GM23338 (cell line): ENCODE measurements at regions not wholly inside any gene's neighbourhood (a gene's known extent, or its start where the extent isn't known, plus 50 kb on each side); places are given as distances from the start of the nearest gene placed in this dataset.

ENCODE experiments used
- ATAC-seq: fragments of 200-7000 bp; cut with Tn5 transposase; 3 replicates; pipeline ENCODE4 v1.9.1; 2020
- DNase-seq: peaks from one replicate; pipeline ENCODE4 v3.0.0-alpha.2; 2015; ENCODE audit warnings: low spot score
- H2AFZ ChIP-seq: fragments of 200-600 bp; sonication (generic); 2 replicates; pipeline ENCODE4 v1.8.0; 2016; ENCODE audit warnings: antibody characterized with exemption, mild to moderate bottlenecking, moderate library complexity
- H3F3A ChIP-seq: fragments of 200-600 bp; sonication (generic); replicated peaks from 2 replicates; pipeline ENCODE4 v1.8.0; 2017; ENCODE audit warnings: antibody characterized with exemption, mixed run types, low read depth
- H3K27ac ChIP-seq: fragments of 200-600 bp; sonication (generic); 2 replicates; pipeline ENCODE4 v1.6.1; 2016; ENCODE audit warnings: low read depth
- H3K27me3 ChIP-seq: fragments of 200-600 bp; sonication (generic); 2 replicates; pipeline ENCODE4 v1.8.0; 2016; ENCODE audit warnings: mild to moderate bottlenecking, mixed run types, moderate library complexity; ENCODE audit not compliant: insufficient read depth
- H3K36me3 ChIP-seq: fragments of 200-600 bp; sonication (generic); 2 replicates; pipeline ENCODE4 v1.8.0; 2016; ENCODE audit warnings: mild to moderate bottlenecking; ENCODE audit not compliant: insufficient read depth
- H3K4me1 ChIP-seq: fragments of 200-600 bp; sonication (generic); 2 replicates; pipeline ENCODE4 v1.8.0; 2016; ENCODE audit warnings: mild to moderate bottlenecking, moderate library complexity; ENCODE audit not compliant: insufficient read depth
- H3K4me2 ChIP-seq: fragments of 200-600 bp; sonication (generic); 2 replicates; pipeline ENCODE4 v1.7.1; 2017; ENCODE audit warnings: mixed run types
- H3K4me3 ChIP-seq: fragments of 200-600 bp; sonication (generic); 2 replicates; pipeline ENCODE4 v1.6.1; 2016; ENCODE audit warnings: mixed run types
- H3K79me2 ChIP-seq: fragments of 200-600 bp; sonication (generic); replicated peaks from 2 replicates; pipeline ENCODE4 v1.8.0; 2017; ENCODE audit warnings: mild to moderate bottlenecking; ENCODE audit not compliant: insufficient read depth
- H3K9me2 ChIP-seq: fragments of 200-600 bp; sonication (generic); 2 replicates; pipeline ENCODE4 v1.8.0; 2017; ENCODE audit not compliant: insufficient read depth
- H4K20me1 ChIP-seq: fragments of 200-600 bp; sonication (generic); replicated peaks from 2 replicates; pipeline ENCODE4 v1.8.0; 2017; ENCODE audit warnings: mild to moderate bottlenecking; ENCODE audit not compliant: insufficient read depth
- H3K27ac Mint-ChIP-seq: 2 replicates; pipeline ENCODE4 v1.8.0; 2020; ENCODE audit warnings: inconsistent platforms, mild to moderate bottlenecking, moderate library complexity, mixed read lengths
- H3K27me3 Mint-ChIP-seq: 3 replicates; pipeline ENCODE4 v1.8.0; 2022; ENCODE audit warnings: low read depth, mild to moderate bottlenecking, moderate library complexity, mixed read lengths, inconsistent platforms; ENCODE audit not compliant: insufficient read depth, poor library complexity
- H3K36me3 Mint-ChIP-seq: 3 replicates; pipeline ENCODE4 v1.8.0; 2021; ENCODE audit warnings: low read depth, mild to moderate bottlenecking, inconsistent platforms, moderate library complexity, mixed read lengths
- H3K4me1 Mint-ChIP-seq: 3 replicates; pipeline ENCODE4 v1.8.0; 2020; ENCODE audit warnings: mild to moderate bottlenecking, inconsistent platforms, mixed read lengths
- H3K4me3 Mint-ChIP-seq: 3 replicates; pipeline ENCODE4 v1.8.0; 2021; ENCODE audit warnings: moderate library complexity, mild to moderate bottlenecking, inconsistent platforms, mixed read lengths
- H3K9me3 Mint-ChIP-seq: 3 replicates; pipeline ENCODE4 v1.8.0; 2020; ENCODE audit warnings: moderate library complexity, mild to moderate bottlenecking, inconsistent platforms, mixed read lengths
- CREB1 ChIP-seq: fragments of 250-450 bp; sonication (Bioruptor Pico); IDR thresholded peaks from 2 replicates; pipeline ENCODE4 v1.5.0; 2020; ENCODE audit warnings: low read depth, mild to moderate bottlenecking, moderate library complexity
- EZH2 ChIP-seq: fragments of 200-600 bp; sonication (generic); IDR thresholded peaks from one replicate; pipeline ENCODE4 v1.8.0; 2017; ENCODE audit warnings: antibody characterized with exemption, mild to moderate bottlenecking, low read depth; ENCODE audit not compliant: unreplicated experiment
- EZH2phosphoT487 ChIP-seq: fragments of 200-600 bp; sonication (generic); IDR thresholded peaks from one replicate; pipeline ENCODE4 v1.8.1; 2018; ENCODE audit warnings: antibody characterized with exemption; ENCODE audit not compliant: unreplicated experiment
- JUNB ChIP-seq: IDR thresholded peaks from one replicate; pipeline ENCODE4 v1.6.1; 2016; ENCODE audit warnings: antibody characterized with exemption; ENCODE audit not compliant: unreplicated experiment
- NANOG ChIP-seq: IDR thresholded peaks from 2 replicates; pipeline ENCODE4 v1.6.1; 2016; ENCODE audit warnings: antibody characterized with exemption, borderline replicate concordance
- POLR2AphosphoS5 ChIP-seq: IDR thresholded peaks from 2 replicates; pipeline ENCODE4 v1.6.1; 2016; ENCODE audit warnings: antibody characterized with exemption, low read depth
- STAT1 ChIP-seq: IDR thresholded peaks from one replicate; pipeline ENCODE4 v1.6.1; 2016; ENCODE audit warnings: antibody characterized with exemption; ENCODE audit not compliant: unreplicated experiment
- ZNF114 ChIP-seq: fragments of 250-450 bp; sonication (Bioruptor Pico); IDR thresholded peaks from 2 replicates; pipeline ENCODE4 v1.5.0; 2020; ENCODE audit warnings: mild to moderate bottlenecking, moderate library complexity
- ZNF331 ChIP-seq: fragments of 250-450 bp; sonication (Bioruptor Pico); IDR thresholded peaks from 2 replicates; pipeline ENCODE4 v1.5.0; 2020; ENCODE audit warnings: low read depth, mild to moderate bottlenecking, moderate library complexity
- TF ChIP-seq, protein P1 (sequence below): IDR thresholded peaks from one replicate; pipeline ENCODE4 v1.6.1; 2018; ENCODE audit warnings: antibody characterized with exemption; ENCODE audit not compliant: unreplicated experiment
- TF ChIP-seq, protein P2 (sequence below): fragments of 250-450 bp; sonication (Bioruptor Pico); IDR thresholded peaks from 2 replicates; pipeline ENCODE4 v1.5.0; 2020; ENCODE audit warnings: mild to moderate bottlenecking, moderate library complexity
- TF ChIP-seq, protein P3 (sequence below), 2 experiments: fragments of 200-600 bp in 1 of 2; sonication (generic) in 1 of 2; conservative IDR thresholded peaks; 2 replicates each; pipeline versions ENCODE4 v1.5.1 to v1.6.1; 2016 to 2017; ENCODE audit warnings: antibody characterized with exemption in 2 of 2, low read depth in 2 of 2, mild to moderate bottlenecking in 2 of 2, moderate library complexity in 1 of 2
- TF ChIP-seq, protein P4 (sequence below): IDR thresholded peaks from 2 replicates; pipeline ENCODE4 v1.6.1; 2016; ENCODE audit warnings: antibody characterized with exemption

DNA sequence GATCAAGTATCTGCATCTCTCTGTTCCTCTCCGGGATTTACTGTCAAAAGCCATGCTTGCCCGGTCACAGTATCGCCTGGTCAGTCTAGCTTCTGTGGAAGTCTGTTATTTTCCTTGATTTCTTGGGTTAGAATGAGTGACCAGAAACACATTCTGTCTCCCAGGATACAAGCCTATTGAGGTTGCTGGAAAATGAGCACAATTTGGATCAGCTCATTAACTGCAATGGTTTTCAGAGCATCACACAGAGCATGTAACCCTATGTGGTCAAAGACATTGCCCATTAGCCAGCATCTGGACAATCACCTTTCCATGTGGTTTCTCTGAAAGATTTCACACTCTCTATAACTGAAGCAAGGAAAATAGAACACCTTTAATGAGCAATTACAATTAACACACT lies 124.2 kb upstream of the FAM98A start:
- H3K4me2 ChIP-seq: no peak overlapping the region
- no peaks in the 10 kb centered on the region for H3F3A ChIP-seq
- no peak for ATAC-seq
- 0 out of 2 replicates have a peak, but pooled peaks cover 3% of the 10 kb centered on the region for H3K9me2 ChIP-seq
- no peaks in the 10 kb centered on the region; the same call in 2 of the 3 replicates for H3K4me1 Mint-ChIP-seq
- no peak overlapping the region for H3K4me3 Mint-ChIP-seq
- H3K27me3 Mint-ChIP-seq: peaks cover 6% of the 10 kb centered on the region
- no peaks in the 10 kb centered on the region for H3K27me3 ChIP-seq
- no peaks in the 10 kb centered on the region for H3K36me3 ChIP-seq
- no peak overlapping the region for H3K4me3 ChIP-seq
- TF ChIP-seq ZNF114 (CRISPR knock-in tag) (no peak), ZNF331 (no peak), NANOG (no peak), EZH2phosphoT487 (no peak), EZH2 (no peak), CREB1 (no peak), JUNB (no peak), STAT1 (no peak), POLR2AphosphoS5 (no peak)
- TF ChIP-seq, protein P1, sequence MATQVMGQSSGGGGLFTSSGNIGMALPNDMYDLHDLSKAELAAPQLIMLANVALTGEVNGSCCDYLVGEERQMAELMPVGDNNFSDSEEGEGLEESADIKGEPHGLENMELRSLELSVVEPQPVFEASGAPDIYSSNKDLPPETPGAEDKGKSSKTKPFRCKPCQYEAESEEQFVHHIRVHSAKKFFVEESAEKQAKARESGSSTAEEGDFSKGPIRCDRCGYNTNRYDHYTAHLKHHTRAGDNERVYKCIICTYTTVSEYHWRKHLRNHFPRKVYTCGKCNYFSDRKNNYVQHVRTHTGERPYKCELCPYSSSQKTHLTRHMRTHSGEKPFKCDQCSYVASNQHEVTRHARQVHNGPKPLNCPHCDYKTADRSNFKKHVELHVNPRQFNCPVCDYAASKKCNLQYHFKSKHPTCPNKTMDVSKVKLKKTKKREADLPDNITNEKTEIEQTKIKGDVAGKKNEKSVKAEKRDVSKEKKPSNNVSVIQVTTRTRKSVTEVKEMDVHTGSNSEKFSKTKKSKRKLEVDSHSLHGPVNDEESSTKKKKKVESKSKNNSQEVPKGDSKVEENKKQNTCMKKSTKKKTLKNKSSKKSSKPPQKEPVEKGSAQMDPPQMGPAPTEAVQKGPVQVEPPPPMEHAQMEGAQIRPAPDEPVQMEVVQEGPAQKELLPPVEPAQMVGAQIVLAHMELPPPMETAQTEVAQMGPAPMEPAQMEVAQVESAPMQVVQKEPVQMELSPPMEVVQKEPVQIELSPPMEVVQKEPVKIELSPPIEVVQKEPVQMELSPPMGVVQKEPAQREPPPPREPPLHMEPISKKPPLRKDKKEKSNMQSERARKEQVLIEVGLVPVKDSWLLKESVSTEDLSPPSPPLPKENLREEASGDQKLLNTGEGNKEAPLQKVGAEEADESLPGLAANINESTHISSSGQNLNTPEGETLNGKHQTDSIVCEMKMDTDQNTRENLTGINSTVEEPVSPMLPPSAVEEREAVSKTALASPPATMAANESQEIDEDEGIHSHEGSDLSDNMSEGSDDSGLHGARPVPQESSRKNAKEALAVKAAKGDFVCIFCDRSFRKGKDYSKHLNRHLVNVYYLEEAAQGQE: no peak
- TF ChIP-seq, protein P2, sequence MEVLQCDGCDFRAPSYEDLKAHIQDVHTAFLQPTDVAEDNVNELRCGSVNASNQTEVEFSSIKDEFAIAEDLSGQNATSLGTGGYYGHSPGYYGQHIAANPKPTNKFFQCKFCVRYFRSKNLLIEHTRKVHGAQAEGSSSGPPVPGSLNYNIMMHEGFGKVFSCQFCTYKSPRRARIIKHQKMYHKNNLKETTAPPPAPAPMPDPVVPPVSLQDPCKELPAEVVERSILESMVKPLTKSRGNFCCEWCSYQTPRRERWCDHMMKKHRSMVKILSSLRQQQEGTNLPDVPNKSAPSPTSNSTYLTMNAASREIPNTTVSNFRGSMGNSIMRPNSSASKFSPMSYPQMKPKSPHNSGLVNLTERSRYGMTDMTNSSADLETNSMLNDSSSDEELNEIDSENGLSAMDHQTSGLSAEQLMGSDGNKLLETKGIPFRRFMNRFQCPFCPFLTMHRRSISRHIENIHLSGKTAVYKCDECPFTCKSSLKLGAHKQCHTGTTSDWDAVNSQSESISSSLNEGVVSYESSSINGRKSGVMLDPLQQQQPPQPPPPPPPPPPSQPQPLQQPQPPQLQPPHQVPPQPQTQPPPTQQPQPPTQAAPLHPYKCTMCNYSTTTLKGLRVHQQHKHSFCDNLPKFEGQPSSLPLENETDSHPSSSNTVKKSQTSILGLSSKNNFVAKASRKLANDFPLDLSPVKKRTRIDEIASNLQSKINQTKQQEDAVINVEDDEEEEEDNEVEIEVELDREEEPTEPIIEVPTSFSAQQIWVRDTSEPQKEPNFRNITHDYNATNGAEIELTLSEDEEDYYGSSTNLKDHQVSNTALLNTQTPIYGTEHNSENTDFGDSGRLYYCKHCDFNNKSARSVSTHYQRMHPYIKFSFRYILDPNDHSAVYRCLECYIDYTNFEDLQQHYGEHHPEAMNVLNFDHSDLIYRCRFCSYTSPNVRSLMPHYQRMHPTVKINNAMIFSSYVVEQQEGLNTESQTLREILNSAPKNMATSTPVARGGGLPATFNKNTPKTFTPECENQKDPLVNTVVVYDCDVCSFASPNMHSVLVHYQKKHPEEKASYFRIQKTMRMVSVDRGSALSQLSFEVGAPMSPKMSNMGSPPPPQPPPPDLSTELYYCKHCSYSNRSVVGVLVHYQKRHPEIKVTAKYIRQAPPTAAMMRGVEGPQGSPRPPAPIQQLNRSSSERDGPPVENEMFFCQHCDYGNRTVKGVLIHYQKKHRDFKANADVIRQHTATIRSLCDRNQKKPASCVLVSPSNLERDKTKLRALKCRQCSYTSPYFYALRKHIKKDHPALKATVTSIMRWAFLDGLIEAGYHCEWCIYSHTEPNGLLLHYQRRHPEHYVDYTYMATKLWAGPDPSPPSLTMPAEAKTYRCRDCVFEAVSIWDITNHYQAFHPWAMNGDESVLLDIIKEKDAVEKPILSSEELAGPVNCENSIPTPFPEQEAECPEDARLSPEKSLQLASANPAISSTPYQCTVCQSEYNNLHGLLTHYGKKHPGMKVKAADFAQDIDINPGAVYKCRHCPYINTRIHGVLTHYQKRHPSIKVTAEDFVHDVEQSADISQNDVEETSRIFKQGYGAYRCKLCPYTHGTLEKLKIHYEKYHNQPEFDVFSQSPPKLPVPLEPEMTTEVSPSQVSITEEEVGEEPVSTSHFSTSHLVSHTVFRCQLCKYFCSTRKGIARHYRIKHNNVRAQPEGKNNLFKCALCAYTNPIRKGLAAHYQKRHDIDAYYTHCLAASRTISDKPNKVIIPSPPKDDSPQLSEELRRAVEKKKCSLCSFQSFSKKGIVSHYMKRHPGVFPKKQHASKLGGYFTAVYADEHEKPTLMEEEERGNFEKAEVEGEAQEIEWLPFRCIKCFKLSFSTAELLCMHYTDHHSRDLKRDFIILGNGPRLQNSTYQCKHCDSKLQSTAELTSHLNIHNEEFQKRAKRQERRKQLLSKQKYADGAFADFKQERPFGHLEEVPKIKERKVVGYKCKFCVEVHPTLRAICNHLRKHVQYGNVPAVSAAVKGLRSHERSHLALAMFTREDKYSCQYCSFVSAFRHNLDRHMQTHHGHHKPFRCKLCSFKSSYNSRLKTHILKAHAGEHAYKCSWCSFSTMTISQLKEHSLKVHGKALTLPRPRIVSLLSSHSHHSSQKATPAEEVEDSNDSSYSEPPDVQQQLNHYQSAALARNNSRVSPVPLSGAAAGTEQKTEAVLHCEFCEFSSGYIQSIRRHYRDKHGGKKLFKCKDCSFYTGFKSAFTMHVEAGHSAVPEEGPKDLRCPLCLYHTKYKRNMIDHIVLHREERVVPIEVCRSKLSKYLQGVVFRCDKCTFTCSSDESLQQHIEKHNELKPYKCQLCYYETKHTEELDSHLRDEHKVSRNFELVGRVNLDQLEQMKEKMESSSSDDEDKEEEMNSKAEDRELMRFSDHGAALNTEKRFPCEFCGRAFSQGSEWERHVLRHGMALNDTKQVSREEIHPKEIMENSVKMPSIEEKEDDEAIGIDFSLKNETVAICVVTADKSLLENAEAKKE (CRISPR knock-in tag): no peak
- TF ChIP-seq, protein P3, sequence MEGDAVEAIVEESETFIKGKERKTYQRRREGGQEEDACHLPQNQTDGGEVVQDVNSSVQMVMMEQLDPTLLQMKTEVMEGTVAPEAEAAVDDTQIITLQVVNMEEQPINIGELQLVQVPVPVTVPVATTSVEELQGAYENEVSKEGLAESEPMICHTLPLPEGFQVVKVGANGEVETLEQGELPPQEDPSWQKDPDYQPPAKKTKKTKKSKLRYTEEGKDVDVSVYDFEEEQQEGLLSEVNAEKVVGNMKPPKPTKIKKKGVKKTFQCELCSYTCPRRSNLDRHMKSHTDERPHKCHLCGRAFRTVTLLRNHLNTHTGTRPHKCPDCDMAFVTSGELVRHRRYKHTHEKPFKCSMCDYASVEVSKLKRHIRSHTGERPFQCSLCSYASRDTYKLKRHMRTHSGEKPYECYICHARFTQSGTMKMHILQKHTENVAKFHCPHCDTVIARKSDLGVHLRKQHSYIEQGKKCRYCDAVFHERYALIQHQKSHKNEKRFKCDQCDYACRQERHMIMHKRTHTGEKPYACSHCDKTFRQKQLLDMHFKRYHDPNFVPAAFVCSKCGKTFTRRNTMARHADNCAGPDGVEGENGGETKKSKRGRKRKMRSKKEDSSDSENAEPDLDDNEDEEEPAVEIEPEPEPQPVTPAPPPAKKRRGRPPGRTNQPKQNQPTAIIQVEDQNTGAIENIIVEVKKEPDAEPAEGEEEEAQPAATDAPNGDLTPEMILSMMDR (conservative IDR thresholded peaks at IDR 0.05; ENCODE audit: low read depth in 2 of 2): no peak
- TF ChIP-seq, protein P4, sequence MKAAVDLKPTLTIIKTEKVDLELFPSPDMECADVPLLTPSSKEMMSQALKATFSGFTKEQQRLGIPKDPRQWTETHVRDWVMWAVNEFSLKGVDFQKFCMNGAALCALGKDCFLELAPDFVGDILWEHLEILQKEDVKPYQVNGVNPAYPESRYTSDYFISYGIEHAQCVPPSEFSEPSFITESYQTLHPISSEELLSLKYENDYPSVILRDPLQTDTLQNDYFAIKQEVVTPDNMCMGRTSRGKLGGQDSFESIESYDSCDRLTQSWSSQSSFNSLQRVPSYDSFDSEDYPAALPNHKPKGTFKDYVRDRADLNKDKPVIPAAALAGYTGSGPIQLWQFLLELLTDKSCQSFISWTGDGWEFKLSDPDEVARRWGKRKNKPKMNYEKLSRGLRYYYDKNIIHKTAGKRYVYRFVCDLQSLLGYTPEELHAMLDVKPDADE: no peak
- no peaks in the 10 kb centered on the region for H4K20me1 ChIP-seq
- DNase-seq: no peak
- peaks cover 12% of the 10 kb centered on the region for H3K36me3 Mint-ChIP-seq
- H3K27ac ChIP-seq: no peak overlapping the region
- H3K79me2 ChIP-seq: no peaks in the 10 kb centered on the region
- no peak overlapping the region for H3K27ac Mint-ChIP-seq
- H2AFZ ChIP-seq: no peak overlapping the region
- peaks cover 8% of the 10 kb centered on the region for H3K9me3 Mint-ChIP-seq
- H3K4me1 ChIP-seq: no peaks in the 10 kb centered on the region
